HFF-Myc (cell line): ENCODE measurements at regions not wholly inside any gene's neighbourhood (a gene's known extent, or its start where the extent isn't known, plus 50 kb on each side); places are given as distances from the start of the nearest gene placed in this dataset.

Experiments
- DNase-seq: peaks from one replicate; pipeline ENCODE4 v3.0.0-alpha.2; 2011; ENCODE audit warnings: low read depth; ENCODE audit errors: extremely low read depth
- H3K4me3 ChIP-seq: replicated peaks from 2 replicates; pipeline ENCODE4 v1.5.1; 2011; ENCODE audit warnings: low read depth, mild to moderate bottlenecking, control low read depth, low read length
- CTCF ChIP-seq: IDR thresholded peaks from 2 replicates; pipeline ENCODE4 v1.5.1; 2012; ENCODE audit warnings: mild to moderate bottlenecking, low read depth, low read length, control low read depth; ENCODE audit errors: missing control alignments

- DNase-seq, result no peak
- TF ChIP-seq CTCF, result no peak
- H3K4me3 ChIP-seq, result no peak overlapping the region
These were observed 680.6 kb upstream of the NECTIN3 start for GRCh38 chr3:110391042-110391441.

GRCh38 chr3:110391640-110392395 is 679.8 kb upstream of the NECTIN3 start:
- no peak for DNase-seq

GRCh38 chr3:110393941-110394340 is 677.7 kb upstream of the NECTIN3 start:
- no peak for TF ChIP-seq CTCF
- no peak for DNase-seq
- H3K4me3 ChIP-seq, result no peak overlapping the region

More at GRCh38 chr3:110391640-110392395, 679.8 kb upstream of the NECTIN3 start:
- no peak overlapping the region for H3K4me3 ChIP-seq
- TF ChIP-seq CTCF, result no peak

- H3K4me3 ChIP-seq, result no peak overlapping the region
- no peak for TF ChIP-seq CTCF
- DNase-seq, result no peak
These were observed 674.5 kb upstream of the NECTIN3 start for GRCh38 chr3:110397115-110397514.

GRCh38 chr3:110400315-110400714 is 671.3 kb upstream of the NECTIN3 start:
- no peak overlapping the region for H3K4me3 ChIP-seq
- TF ChIP-seq CTCF, result no peak
- DNase-seq, result no peak

GRCh38 chr3:110405830-110406585 is 665.6 kb upstream of the NECTIN3 start:
- no peak for TF ChIP-seq CTCF
- DNase-seq, result no peak
- H3K4me3 ChIP-seq, result no peak overlapping the region
